GM19238 (cell line): ENCODE measurements at regions not wholly inside any gene's neighbourhood (a gene's known extent, or its start where the extent isn't known, plus 50 kb on each side); places are given as distances from the start of the nearest gene placed in this dataset.
"Not testable (repeated sequence)": the region's sequence is repeated elsewhere in the genome, so short reads cannot be mapped to it uniquely, and the experiment has no call there.

ENCODE experiments used
- DNase-seq: peaks from one replicate; pipeline ENCODE4 v3.0.0; 2011; ENCODE audit warnings: low spot score; ENCODE audit not compliant: insufficient read length

DNA sequence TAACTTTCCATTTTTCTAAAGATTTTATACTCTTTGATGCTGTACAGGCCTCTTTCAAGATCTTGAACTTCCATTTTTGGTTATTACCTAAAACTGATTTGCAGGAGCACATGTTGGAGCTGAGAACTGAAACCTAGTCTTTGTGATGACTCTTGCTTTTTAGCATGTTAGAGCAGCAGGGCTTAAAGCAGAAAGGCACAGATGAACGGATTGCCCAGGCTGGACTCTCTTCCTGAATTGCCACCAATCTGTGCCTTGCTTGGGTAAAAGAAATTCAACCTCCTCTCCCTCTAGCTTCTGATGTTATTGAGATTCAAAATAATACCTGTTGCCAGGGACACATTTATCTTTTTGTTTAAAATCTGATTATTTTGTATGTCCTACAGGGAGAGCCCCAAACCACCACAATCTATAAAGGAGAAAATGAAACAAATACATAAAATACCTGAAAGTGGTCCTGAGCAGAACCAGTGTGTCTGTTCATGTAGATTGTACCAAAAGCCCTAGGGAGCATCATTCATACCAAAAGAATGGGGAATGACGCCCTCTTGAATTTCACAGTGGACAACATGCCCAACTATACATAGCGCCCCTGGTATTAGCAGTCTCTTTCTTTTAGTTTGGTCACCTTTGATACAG is 277.0 kb upstream of the MAP2 start:
- no peak for DNase-seq

DNA sequence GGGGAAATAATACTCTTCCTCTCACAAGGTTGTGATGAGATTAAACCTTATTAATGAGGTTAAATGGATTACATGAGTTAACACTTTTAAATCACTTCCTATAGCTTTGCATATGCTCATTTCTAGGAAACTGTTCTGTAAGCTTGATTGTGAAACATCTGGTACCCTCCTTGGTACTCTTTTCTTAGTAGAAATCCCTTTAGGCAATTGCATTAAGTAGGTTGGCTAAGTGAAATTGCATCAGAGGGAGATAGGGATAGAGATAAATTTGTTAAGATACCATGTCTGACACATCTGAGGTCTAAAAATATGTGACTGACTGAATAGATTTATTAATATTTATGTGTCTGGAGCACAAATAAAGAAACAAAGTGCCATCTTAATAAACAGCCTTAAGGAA is 275.9 kb upstream of the MAP2 start:
- no peak for DNase-seq

DNA sequence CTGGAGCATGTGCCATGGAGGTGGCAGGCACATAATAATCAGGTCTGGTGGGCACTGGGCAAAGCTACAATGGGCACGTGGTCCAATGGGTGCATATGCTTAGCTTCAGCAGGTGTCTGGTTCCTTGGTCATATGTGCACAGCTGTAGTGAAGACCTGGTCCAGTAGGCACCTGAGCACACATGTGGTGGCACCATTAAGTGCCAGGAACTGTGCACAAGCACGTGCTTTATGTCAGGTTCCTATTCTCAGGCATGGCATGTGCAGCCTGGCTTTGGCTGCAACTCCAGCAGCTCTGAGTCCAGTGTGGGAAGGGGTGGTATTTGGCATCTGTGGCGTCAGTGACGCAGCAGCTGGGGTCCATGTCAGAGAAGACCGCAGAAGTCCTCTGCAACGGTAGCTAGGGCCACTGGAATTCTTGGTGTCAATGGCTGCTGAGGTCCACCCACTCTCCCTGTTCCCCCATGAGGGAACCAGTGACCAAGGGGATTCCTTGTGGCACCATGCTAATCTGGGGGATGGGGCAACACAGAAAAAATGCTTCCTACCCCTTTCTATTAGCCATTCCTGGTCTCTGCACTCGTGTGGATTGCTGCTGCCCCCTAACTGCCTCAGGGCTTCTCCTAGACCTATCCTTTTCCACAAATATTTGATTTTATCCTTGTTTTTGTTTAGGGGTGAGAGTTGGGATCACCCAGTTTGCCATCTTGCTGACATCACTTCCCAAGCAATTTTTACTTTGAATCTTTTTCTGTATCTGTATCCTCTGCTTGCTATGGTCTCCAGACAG is 262.9 kb upstream of the MAP2 start:
- DNase-seq = no peak

DNA sequence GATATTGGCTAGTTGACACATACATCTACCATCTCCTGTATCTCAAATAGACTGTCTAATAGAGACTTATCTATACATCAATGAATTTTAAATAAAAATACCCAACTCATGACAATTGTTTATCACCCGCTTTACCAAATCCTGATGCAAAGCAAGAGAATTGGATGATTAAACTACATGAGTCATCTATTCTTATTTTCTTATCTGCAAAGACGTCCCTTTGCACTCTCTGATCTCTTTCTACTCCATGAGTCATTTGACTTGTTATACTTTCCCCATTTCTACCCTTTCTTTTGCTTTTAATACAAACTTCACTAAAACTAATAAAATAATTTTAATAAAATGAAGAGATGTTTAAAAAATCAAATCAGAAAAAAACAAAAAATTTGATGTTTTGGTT is 261.7 kb upstream of the MAP2 start:
- no peak for DNase-seq

DNA sequence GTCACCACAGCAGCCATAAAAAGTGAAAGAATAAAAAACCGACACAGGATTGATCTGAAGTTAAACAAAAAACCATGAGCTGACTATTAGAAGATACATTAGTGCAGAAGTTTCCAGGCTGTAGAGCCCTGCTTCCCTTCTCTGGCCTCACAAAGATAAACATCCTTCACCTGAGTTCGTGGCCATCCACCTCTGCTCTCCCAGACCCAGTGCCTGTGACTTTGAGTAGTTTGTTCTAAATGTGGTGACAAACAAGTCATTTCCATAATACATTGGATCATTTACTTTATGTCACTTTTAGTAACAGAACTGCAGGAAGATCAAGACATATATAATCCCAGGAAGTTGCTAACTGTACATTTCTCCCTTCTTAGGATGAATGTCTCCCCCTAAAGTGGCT is 241.9 kb upstream of the MAP2 start:
- DNase-seq = no peak

DNA sequence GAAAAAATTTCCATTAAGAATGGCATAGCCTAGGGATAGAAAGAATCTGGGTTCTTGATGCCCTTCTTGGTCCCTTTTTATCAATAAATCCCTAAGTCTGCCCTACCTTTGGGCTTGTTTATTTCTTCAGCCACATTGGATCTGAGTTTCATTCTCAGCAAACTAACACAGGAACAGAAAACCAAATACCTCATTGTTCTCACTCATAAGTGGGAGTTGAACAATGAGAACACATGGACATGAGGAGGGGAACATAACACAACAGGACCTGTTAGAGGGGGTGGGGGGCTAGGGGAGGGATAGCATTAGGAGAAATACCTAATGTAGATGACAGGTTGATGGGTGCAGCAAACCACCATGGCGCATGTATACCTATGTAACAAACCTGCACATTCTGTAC is 237.0 kb upstream of the MAP2 start:
- not testable (repeated sequence) for DNase-seq

DNA sequence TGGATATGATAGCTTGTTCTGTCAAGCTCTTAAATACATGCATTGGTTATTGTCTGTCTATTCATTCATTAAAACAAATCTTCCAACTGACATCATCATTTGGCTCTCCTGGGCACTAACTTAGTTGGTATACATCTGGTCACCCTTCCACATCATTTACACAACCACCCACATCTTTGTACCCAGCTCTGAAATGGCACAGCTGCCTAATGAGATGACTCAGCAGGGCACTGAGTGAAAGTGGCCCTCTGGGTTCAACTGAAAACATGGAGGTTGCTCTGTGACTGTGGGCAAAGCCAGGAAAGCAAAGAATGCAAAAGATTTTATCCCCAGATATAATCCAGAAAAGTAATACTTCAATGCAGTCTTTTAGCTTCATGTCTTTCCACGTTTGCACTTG is 234.0 kb upstream of the MAP2 start:
- DNase-seq = no peak

DNA sequence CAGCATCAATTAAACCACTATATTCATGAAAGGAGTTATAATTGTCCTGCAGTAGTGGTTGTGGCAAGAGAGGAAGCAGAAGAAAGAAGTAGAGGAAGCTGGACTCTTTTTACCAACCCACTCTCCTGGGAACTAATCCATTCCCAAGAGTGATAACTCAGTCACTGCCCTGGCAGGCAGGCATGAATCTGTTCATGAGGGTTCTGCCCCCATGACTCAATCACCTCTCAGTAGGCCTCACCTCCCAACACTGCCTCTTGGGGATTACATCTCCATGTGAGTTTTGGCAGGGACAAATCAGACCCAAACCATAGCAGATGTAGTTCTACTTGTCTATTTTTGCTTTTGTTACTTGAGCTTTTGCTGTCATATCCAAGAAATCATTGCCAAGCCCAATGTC is 232.7 kb upstream of the MAP2 start:
- DNase-seq = no peak

DNA sequence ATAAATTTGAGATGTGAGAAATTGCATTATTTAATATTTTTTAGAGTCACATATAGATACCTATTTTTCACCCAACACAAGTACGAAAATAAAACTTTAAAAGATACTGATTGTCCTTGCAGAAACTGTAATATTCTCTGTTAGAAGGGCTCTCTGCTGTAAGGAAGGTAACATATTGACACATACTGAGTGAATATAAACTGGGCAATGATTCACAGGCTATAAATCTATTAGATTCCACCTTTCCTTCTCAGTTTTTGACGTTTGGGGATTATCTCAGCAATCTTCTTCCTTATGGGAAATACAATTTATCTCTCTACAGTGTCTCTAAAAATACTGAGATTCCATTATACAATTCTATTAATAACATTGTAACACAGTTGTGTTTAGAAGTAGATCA is 229.1 kb upstream of the MAP2 start:
- DNase-seq = no peak

DNA sequence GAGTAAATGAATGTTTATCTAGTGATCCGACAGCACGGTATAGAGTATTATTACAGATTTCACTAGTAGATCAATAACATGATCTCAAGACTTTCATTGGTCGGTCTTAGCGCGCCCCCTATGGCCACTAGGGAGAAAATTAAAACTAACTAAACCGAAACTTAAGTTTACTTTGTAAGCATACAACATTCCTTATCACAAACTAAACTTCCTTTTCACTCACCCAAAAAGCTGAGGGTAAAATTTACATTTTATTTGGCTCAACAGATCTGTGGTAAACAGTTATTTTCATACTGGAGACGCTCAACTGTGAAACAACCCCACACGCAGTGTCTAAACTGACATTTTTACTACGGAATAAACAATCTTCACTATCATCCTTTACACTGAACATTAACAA is 215.6 kb upstream of the MAP2 start:
- DNase-seq = no peak

DNA sequence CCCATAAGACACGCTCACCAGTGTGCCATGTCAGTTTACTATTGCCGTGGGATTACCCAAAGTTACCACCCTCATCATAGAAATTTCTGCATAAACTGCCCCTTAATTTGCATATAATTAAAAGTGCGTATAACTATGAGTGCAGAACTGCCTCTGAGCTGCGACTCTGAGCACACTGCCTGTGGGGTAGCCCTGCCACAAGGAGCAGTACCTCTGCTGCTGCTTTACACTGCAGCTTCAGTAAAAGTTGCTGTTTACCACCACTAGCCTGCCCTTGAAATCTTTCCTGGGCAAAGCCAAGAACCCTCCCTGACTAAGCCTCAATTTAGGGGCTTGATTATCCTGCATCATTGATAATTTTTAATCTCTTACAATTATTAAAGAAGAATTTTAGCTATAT is 213.9 kb upstream of the MAP2 start:
- DNase-seq = no peak

DNA sequence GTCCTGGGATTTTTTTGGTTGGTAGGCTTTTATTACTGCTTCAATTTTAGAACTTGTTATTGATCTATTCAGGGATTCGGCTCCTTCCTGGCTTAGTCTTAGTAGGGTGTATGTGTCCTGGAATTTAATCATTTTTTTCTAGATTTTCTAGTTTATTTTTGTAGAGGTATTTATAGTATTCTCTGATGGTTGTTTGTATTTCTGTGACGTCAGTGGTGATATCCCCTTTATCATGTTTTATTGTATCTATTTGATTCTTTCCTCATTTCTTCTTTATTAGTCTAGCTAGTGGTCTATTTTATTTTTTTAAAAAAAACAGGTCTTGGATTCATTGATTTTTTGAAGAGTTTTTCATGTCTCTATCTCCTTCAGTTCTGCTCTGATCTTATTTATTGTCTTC is 193.3 kb upstream of the MAP2 start:
- no peak for DNase-seq

DNA sequence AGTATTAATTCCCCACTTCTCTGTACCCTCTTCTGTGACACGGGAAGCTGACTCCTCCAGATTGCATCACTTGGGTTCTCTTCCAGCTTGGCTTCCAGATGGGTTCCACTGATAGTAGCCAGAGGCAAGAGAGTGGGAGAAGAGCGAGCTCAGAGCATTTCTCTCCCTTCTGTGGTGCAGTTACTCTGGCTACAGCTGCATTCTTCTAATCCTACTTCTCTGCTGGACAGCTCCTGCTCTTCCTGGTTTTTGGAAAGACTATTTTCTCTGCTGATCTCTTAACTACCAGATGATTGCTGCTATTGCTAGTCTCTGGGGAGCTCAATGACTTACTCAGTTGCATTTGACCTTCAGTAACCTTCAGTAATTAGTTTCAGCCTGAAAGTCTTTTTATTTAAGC is 187.5 kb upstream of the MAP2 start:
- DNase-seq = no peak

DNA sequence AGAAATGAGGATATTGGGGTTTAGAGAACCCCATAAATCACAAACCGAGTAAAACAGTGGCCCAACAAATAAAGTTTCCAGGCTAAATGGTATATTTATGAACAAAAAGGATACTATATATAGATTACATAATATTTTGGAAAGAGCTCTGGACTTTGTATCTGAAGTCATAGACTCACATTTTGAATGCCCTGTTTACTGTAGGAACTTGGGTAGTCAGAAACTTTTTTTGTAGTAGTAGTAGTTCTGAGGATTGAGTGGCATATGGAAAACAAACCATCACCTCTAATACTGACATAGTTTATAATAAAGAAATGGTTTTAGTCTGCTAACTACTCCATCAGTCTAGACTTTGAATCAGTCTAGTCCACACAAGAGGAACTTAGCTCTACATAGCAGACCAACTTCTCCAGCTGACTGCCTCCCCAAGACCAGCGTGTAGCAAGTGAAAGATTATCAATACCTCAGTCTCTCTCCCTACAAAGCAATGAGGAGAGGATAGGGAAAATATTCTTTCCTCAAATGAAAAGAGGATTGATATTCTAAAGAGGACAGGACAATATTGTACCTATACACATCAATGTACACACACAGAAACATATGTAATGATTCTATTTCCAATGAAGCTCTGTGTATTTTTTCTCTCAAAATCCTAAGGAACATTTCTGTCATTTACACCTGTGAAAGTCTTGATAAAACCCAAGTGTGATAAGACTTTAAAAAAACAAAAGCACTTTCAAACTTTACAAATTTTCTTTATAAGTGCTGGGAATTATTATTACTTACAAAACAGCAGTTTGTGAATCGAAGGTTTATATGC is 184.9 kb upstream of the MAP2 start:
- DNase-seq = no peak

DNA sequence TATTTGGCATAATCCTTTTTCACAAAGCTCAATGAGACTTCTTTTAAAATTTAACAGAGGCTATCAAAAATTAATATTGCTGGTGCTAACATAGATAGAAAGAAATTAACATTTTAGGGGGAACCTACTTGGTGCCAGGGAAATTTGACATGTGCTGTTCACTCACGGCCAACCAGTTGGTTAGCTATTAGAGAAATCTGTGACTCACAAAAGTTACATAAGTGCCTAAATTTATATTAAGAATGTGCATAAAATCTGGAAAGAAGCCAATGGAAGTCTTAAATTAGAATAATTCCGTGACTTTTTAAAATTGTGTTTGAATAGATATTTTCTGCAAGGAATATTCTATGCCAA is 184.3 kb upstream of the MAP2 start:
- DNase-seq = no peak

DNA sequence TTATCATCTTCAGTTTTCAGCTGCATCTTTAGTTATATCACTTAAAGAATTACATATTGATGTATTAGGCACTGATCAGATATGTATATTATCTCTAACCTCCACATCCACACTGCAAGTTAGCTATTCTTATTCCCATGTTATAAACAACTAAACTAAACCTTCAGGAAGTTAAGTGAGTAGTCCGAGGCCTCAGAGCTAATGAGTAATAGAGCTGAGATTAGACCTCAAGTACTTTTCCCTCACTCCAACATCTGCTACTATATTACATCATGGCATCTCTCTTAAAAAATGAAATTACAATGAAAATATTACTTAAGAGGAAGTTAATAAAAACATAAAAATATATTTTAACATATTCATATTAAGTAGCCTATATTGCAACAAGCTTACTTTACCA is 183.6 kb upstream of the MAP2 start:
- DNase-seq = no peak

DNA sequence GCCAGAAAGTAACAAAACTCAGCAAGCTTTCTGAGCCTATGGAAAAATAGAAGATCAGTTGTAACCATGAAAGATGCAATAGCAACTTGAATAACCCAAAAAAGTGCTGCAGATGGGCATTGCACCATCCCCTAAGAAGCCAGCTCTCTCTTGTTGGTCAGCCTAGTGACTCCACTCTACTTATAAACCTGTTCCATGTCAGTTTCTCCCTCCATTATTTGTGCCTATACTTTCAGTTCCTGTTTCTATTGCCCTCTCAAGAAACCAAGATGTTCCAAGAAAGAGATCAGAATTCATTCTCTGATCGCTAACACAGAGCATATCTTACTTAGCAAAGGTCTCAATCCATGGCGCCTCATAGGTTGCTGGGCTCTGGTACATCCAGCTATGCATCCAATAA is 170.3 kb upstream of the MAP2 start:
- DNase-seq = no peak

DNA sequence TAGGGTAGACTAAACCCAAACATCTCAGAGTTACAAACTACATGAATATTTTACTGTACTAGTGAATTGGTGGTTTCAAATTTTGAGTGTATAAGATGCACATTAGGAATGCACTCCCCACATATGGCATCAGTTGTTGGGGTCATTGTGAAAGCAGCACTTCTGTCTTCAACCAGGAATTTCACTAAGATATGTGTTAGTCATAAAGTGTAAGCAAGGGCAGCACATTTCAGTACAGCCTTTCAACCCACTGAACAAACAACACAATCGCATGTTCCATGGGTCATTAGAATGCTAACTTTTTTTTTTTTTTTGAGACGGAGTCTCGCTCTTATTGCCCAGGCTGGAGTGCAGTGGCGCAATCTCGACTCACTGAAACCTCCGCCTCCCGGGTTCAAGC is 164.1 kb upstream of the MAP2 start:
- DNase-seq = no peak

DNA sequence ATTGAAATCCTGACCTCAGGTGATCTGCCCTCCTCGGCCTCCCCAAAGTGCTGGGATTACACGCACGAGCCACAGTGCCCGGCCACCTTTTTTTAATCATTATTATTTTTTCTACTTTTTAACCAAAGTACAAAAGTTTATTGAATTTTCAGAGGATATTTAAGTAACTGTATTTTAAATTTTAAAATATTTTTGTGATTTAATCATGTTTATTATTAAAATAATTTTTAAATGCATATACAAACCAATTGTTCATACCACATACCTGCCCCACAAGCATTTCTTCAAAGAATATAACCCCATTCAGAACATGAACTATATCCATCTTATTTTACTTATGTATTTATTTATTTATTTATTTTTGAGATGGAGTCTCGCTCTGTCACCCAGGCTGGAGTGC is 163.6 kb upstream of the MAP2 start:
- no peak for DNase-seq

DNA sequence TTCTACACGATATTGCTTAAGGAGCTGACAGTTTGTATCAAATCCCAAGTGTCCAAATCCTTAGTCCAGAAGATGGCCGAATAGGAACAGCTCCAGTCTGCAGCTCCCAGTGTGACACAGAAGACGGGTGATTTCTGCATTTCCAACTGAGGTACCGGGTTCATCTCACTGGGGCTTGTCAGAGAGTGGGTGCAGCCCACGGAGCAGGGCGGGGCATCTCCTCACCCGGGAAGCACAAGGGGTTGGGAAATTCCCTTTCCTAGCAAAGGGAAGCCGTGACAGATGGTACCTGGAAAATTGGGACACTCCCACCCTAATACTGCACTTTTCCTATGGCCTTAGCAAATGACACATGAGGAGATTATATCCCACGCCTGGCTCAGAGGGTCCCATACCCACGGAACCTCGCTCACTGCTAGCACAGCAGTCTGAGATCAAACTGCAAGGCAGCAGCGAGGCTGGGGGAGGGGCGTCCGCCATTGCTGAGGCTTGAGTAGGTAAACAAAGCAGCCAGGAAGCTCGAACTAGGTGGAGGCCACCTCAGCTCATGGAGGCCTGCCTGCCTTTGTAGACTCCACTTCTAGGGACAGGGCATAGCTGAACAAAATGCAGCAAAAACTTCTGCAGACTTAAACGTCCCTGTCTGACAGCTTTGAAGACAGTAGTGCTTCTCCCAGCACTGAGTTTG is 162.3 kb upstream of the MAP2 start:
- DNase-seq = not testable (repeated sequence)

DNA sequence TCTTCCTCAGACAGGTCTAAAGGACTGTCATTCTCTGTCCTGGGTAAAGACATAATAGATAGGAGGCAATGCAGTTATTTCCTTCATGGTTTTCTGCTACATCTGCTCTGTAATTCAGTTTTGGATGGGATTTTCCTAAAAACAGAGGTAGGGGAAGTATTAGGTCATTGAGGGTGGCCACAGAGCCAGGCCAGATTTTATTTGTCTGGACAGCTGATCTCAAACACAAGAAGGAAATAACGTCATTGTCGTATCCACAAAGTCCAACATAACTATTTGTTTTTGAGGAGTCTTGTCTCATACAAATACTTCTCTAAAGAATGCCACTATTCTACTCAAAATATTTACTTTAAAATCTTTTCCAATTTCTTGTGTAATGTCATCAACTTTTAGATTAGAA is 154.8 kb upstream of the MAP2 start:
- no peak for DNase-seq

DNA sequence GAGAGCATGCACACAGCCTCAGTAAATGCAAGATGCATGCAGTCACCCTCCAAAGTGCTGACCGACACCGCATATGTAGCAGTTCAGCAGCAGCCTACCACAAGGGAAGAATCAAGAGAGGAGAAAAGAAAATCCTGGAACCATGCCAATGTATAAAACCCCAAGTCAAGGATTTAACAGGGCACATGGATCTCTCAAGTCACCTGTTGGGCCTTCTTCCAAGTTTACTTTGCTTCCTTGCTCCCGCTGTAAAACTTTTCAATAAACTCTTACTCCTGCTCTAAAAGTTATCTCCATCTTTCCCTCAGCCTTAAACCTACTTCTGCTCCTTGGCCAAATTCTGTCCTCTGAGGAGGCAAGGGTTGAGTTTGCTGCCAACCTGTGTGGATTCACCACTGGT is 147.8 kb upstream of the MAP2 start:
- DNase-seq = no peak
